ENCODE measurements at regions not wholly inside any gene's neighbourhood (a gene's known extent, or its start where the extent isn't known, plus 50 kb on each side); places are given as distances from the start of the nearest gene placed in this dataset.

- no peak for DNase-seq (ENCODE audit: low read depth in 1 of 2, low spot score in 1 of 2)
- H3K27ac ChIP-seq, result no peak overlapping the region
- H3K4me3 ChIP-seq, result no peak overlapping the region
- ChIA-PET POLR2A (no interaction called here), CTCF (no interaction called here)
- no peak for FAIRE-seq
- no peak overlapping the region for H3K4me2 ChIP-seq
- WGBS (ENCODE audit: missing lambda C conversion rate), result 63% methylated on average over 4 of the region's 4 CpGs
- no peak for ATAC-seq
- H3K9me3 ChIP-seq, result no peaks in the 10 kb centered on the region
- H3K4me1 ChIP-seq, result no peaks in the 10 kb centered on the region
- TF ChIP-seq ZNF302 (CRISPR knock-in tag; IDR thresholded peaks at IDR 0.05), result no peak
- no peak for TF ChIP-seq NPAS2 (CRISPR knock-in tag; IDR thresholded peaks at IDR 0.05; ENCODE audit: borderline replicate concordance)
- TF ChIP-seq NR3C1 (IDR thresholded peaks at IDR 0.05), result no peak
- TF ChIP-seq, protein P1, sequence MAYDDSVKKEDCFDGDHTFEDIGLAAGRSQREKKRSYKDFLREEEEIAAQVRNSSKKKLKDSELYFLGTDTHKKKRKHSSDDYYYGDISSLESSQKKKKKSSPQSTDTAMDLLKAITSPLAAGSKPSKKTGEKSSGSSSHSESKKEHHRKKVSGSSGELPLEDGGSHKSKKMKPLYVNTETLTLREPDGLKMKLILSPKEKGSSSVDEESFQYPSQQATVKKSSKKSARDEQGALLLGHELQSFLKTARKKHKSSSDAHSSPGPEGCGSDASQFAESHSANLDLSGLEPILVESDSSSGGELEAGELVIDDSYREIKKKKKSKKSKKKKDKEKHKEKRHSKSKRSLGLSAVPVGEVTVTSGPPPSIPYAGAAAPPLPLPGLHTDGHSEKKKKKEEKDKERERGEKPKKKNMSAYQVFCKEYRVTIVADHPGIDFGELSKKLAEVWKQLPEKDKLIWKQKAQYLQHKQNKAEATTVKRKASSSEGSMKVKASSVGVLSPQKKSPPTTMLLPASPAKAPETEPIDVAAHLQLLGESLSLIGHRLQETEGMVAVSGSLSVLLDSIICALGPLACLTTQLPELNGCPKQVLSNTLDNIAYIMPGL (CRISPR knock-in tag; IDR thresholded peaks at IDR 0.05; ENCODE audit: borderline replicate concordance), result no peak
- no peak for TF ChIP-seq FOXS1 (CRISPR knock-in tag; IDR thresholded peaks at IDR 0.05)
- no peak for TF ChIP-seq ZFP36 (IDR thresholded peaks at IDR 0.05; ENCODE audit: borderline replicate concordance, partially characterized antibody)
- no peak for TF ChIP-seq RNF2 (IDR thresholded peaks at IDR 0.05; ENCODE audit: borderline replicate concordance, low read depth)
- TF ChIP-seq POLR2A (IDR thresholded peaks at IDR 0.05; ENCODE audit: low read length), result no peak
- TF ChIP-seq EHMT2 (IDR thresholded peaks at IDR 0.05; ENCODE audit: low read depth), result no peak
- TF ChIP-seq CEBPB (IDR thresholded peaks at IDR 0.05), result no peak
- no peak for TF ChIP-seq GATA3 (IDR thresholded peaks at IDR 0.05; ENCODE audit: borderline replicate concordance)
- TF ChIP-seq, protein P2, sequence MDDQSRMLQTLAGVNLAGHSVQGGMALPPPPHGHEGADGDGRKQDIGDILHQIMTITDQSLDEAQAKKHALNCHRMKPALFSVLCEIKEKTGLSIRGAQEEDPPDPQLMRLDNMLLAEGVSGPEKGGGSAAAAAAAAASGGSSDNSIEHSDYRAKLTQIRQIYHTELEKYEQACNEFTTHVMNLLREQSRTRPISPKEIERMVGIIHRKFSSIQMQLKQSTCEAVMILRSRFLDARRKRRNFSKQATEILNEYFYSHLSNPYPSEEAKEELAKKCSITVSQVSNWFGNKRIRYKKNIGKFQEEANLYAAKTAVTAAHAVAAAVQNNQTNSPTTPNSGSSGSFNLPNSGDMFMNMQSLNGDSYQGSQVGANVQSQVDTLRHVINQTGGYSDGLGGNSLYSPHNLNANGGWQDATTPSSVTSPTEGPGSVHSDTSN (IDR thresholded peaks at IDR 0.05), result no peak
- TF ChIP-seq, protein P3, sequence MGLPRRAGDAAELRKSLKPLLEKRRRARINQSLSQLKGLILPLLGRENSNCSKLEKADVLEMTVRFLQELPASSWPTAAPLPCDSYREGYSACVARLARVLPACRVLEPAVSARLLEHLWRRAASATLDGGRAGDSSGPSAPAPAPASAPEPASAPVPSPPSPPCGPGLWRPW (IDR thresholded peaks at IDR 0.05), result no peak
- TF ChIP-seq FOSL2 (IDR thresholded peaks at IDR 0.05), result no peak
- TF ChIP-seq FOSL2 (CRISPR knock-in tag; IDR thresholded peaks at IDR 0.05), result no peak
- TF ChIP-seq, protein P4, sequence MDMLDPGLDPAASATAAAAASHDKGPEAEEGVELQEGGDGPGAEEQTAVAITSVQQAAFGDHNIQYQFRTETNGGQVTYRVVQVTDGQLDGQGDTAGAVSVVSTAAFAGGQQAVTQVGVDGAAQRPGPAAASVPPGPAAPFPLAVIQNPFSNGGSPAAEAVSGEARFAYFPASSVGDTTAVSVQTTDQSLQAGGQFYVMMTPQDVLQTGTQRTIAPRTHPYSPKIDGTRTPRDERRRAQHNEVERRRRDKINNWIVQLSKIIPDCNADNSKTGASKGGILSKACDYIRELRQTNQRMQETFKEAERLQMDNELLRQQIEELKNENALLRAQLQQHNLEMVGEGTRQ (IDR thresholded peaks at IDR 0.05), result no peak
- no peak for TF ChIP-seq KDM5A (IDR thresholded peaks at IDR 0.05)
- TF ChIP-seq CHD2 (IDR thresholded peaks at IDR 0.05; ENCODE audit: low read length, partially characterized antibody), result no peak
- no peak for TF ChIP-seq CTCF (IDR thresholded peaks at IDR 0.05)
- no peak for TF ChIP-seq NFE2L2 (conservative IDR thresholded peaks at IDR 0.05; ENCODE audit: low read length)
- no peak for TF ChIP-seq HOXB5 (CRISPR knock-in tag; IDR thresholded peaks at IDR 0.05)
Observed at GRCh38 chr21:35352066-35352770, 303.1 kb upstream of the RUNX1 start.

GRCh38 chr21:35351434-35351833 is 302.3 kb upstream of the RUNX1 start:
- ChIA-PET POLR2A (no interaction called here), CTCF (no interaction called here)
- Histone ChIP-seq H3K9me3 (no peaks in the 10 kb centered on the region), H3K4me3 (no peak overlapping the region), H3K27ac (no peak overlapping the region), H3K4me1 (no peaks in the 10 kb centered on the region), H3K4me2 (no peak overlapping the region)
- ATAC-seq (no peak), FAIRE-seq (no peak), DNase-seq (ENCODE audit: low read depth in 1 of 2, low spot score in 1 of 2) (no peak)
- WGBS (ENCODE audit: missing lambda C conversion rate), result 67% methylated on average over 1 of the region's 1 CpG
- no peak for TF ChIP-seq TFCP2L1 (CRISPR knock-in tag; IDR thresholded peaks at IDR 0.05)
- no peak for TF ChIP-seq CBX2 (IDR thresholded peaks at IDR 0.05; ENCODE audit: borderline replicate concordance, low read depth)
- no peak for TF ChIP-seq RAD21 (conservative IDR thresholded peaks at IDR 0.05 in 1 of 2, IDR thresholded peaks at IDR 0.05 in 1 of 2)
- TF ChIP-seq, protein P4 (IDR thresholded peaks at IDR 0.05), result no peak
- TF ChIP-seq BHLHE40 (IDR thresholded peaks at IDR 0.05; ENCODE audit: low read depth, low read length), result no peak
- TF ChIP-seq ZFP36 (IDR thresholded peaks at IDR 0.05; ENCODE audit: borderline replicate concordance, partially characterized antibody), result no peak
- no peak for TF ChIP-seq NFE2L2 (conservative IDR thresholded peaks at IDR 0.05; ENCODE audit: low read length)
- no peak for TF ChIP-seq EHF (CRISPR knock-in tag; IDR thresholded peaks at IDR 0.05)
- no peak for TF ChIP-seq CHD2 (IDR thresholded peaks at IDR 0.05; ENCODE audit: low read length, partially characterized antibody)
- TF ChIP-seq CEBPB (IDR thresholded peaks at IDR 0.05), result no peak
- TF ChIP-seq FOXS1 (CRISPR knock-in tag; IDR thresholded peaks at IDR 0.05), result no peak
- no peak for TF ChIP-seq HOXB5 (CRISPR knock-in tag; IDR thresholded peaks at IDR 0.05)
- TF ChIP-seq FOSB (CRISPR knock-in tag; IDR thresholded peaks at IDR 0.05), result no peak
- no peak for TF ChIP-seq GATA3 (IDR thresholded peaks at IDR 0.05; ENCODE audit: borderline replicate concordance)

Measured in A549 (cell line).